ENCODE measurements at regions not wholly inside any gene's neighbourhood (a gene's known extent, or its start where the extent isn't known, plus 50 kb on each side); places are given as distances from the start of the nearest gene placed in this dataset.

DNA sequence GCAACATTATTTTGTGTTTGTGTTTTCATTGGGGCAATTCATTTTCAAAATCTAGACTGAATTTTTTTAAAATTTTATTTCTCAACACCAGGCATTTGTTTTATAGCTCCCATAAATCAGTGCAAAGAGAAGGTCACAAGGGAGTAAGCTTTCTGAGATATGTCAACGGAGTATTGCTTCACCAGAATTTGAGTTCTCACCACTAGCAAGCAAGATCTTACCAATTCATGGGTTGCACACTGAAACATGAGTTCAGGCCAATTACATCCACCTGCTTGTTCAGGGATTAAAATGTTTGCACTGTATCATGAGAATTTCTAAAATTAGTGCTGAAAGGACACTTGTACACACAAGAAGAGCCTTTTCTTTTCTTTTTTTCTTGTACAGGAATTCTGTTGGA, 121.9 kb downstream of the CAND1 start:
- TF ChIP-seq, protein P1, sequence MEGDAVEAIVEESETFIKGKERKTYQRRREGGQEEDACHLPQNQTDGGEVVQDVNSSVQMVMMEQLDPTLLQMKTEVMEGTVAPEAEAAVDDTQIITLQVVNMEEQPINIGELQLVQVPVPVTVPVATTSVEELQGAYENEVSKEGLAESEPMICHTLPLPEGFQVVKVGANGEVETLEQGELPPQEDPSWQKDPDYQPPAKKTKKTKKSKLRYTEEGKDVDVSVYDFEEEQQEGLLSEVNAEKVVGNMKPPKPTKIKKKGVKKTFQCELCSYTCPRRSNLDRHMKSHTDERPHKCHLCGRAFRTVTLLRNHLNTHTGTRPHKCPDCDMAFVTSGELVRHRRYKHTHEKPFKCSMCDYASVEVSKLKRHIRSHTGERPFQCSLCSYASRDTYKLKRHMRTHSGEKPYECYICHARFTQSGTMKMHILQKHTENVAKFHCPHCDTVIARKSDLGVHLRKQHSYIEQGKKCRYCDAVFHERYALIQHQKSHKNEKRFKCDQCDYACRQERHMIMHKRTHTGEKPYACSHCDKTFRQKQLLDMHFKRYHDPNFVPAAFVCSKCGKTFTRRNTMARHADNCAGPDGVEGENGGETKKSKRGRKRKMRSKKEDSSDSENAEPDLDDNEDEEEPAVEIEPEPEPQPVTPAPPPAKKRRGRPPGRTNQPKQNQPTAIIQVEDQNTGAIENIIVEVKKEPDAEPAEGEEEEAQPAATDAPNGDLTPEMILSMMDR (IDR thresholded peaks at IDR 0.05; ENCODE audit: low read depth, low read length) = no peak

DNA sequence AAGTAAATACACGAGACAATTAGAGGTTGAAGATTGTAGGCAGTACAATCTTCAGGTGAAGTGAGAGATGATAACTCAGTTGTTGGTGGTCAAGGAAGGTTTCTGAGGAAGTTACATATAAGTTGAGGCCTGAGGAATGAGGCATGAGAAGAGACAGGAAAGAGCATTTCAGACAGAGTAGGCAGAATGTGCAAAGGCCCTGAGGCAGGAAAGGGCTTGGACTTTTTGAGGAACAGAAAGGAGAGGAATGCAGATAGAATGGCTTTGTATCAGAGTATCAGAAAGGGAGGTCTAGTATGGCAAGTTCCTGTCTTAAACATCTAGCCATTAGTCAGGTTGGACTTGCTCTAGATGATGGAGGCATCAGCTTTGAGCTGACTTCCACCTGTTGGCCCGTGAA, 122.5 kb downstream of the CAND1 start:
- TF ChIP-seq, protein P1 (IDR thresholded peaks at IDR 0.05; ENCODE audit: low read depth, low read length) = no peak
- H3K4me3 ChIP-seq (ENCODE audit: low read depth, low read length) = no peak overlapping the region

More for the DNA sequence above, 121.9 kb downstream of the CAND1 start:
- no peak overlapping the region for H3K4me3 ChIP-seq (ENCODE audit: low read depth, low read length)

DNA sequence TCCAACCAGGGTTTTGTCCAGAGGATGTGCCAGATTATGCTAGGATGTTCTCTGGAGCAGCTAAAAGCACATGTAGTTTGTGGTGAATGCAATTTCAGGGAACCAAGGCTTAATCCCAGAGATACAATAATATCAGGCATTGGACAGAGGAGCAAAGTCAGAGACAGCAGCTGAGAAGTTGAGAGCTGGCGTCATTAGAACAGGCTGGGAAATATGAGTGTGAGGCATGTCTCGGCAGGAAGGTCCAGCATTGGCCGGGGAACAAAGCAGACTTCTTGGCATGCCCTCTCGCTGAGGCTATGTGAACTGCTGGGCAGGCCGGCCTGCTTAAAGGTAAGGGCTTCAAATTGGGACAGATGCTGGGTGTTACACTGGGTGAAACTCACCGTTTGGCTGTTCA, 125.4 kb downstream of the CAND1 start:
- H3K4me3 ChIP-seq (ENCODE audit: low read depth, low read length) = no peak overlapping the region
- TF ChIP-seq, protein P1 (IDR thresholded peaks at IDR 0.05; ENCODE audit: low read depth, low read length) = no peak

DNA sequence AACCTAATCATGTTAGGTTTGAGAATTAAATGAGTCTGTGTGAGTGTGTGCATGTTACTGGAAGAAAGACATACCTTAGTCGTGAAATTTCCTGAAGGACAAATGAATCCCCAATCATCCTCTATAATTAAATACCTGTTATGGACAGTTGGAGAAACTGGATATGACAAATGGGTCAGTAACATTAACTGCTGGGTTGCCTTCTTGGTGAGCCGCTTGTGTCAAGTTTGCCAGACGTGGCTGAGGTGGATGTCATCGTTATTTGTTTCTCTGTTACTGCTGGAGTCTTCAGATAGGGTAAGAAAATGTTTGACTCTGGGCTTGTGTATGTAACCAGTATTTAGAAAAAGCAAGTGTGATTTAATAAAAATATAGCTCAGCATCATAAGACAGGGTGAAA, 131.6 kb downstream of the CAND1 start:
- TF ChIP-seq, protein P1 (IDR thresholded peaks at IDR 0.05; ENCODE audit: low read depth, low read length) = no peak
- H3K4me3 ChIP-seq (ENCODE audit: low read depth, low read length) = no peak overlapping the region

DNA sequence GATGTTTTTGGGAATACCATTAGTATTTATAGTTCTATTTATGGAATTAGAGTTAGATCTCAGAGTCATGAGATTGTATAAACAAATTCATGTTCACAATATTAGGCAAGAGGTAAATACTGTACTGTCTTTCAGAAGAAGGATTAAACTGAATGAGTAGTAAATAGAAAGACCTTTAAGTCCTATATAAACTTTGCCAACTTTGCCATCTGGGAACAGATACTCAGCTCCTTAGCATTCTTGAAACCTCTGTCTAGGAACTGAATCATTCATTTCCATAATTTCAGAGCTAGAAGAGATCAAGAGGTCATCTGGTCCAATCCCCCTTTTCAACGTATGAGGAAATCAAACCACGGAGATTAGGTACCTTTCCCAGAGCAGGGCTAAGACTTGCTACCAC, 141.1 kb downstream of the CAND1 start:
- TF ChIP-seq, protein P1 (IDR thresholded peaks at IDR 0.05; ENCODE audit: low read depth, low read length) = no peak
- no peak overlapping the region for H3K4me3 ChIP-seq (ENCODE audit: low read depth, low read length)

DNA sequence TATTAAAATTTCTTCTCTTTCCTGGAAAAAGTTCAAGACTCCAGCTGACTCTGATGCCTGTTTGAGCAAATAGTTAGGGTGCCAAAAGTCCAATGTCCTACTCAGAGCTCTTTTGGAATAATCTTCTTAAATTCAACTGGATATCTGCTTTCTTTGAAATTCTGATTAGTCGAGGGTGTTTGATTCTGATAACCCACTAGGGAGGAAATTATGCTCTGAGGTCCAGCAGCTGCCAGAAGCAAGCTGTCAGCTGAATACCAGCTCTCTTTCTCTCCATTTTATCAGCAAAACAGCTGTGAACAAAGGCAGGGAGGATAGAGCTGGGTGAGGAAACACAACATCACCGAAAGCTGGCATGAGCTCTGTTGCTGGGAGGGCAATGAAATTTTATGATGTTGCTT, 141.5 kb downstream of the CAND1 start:
- H3K4me3 ChIP-seq (ENCODE audit: low read depth, low read length) = no peak overlapping the region
- TF ChIP-seq, protein P1 (IDR thresholded peaks at IDR 0.05; ENCODE audit: low read depth, low read length) = no peak

DNA sequence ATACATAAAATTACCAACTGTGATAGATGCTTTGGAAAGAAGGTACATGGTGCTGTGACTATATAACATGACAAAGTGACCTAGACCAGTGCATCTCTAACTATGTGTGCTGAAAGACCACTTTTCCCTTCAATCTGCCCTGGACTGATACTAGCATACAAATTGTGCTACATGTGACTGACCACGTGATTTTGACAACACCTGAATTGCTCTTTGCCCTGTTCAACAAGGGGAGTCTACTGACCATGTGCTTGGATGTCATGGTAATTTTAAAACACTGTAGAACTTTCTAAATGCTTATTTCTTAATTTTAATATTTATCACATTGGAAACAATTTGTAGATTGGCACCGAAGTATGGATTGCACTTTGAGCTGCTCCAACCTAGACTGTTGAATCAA, 142.4 kb downstream of the CAND1 start:
- TF ChIP-seq, protein P1 (IDR thresholded peaks at IDR 0.05; ENCODE audit: low read depth, low read length) = no peak
- H3K4me3 ChIP-seq (ENCODE audit: low read depth, low read length) = no peak overlapping the region
